GM18498 (cell line): ENCODE measurements at regions not wholly inside any gene's neighbourhood (a gene's known extent, or its start where the extent isn't known, plus 50 kb on each side); places are given as distances from the start of the nearest gene placed in this dataset.
"Not testable (repeated sequence)": the region's sequence is repeated elsewhere in the genome, so short reads cannot be mapped to it uniquely, and the experiment has no call there.

ENCODE experiments used
- ATAC-seq: cut with Tn5 transposase; IDR thresholded peaks from one replicate; pipeline ENCODE4 v1.9.1; 2021; ENCODE audit warnings: mild to moderate bottlenecking, moderate library complexity; ENCODE audit not compliant: unreplicated experiment

- no peak for ATAC-seq
Observed at GRCh38 chr16:86072328-86073102, 173.6 kb downstream of the IRF8 start.

GRCh38 chr16:86073103-86073625 lies 174.2 kb downstream of the IRF8 start:
- no peak for ATAC-seq

GRCh38 chr16:86073763-86074493 lies 175.0 kb downstream of the IRF8 start:
- ATAC-seq = no peak

GRCh38 chr16:86074651-86075487 lies 175.9 kb downstream of the IRF8 start:
- no peak for ATAC-seq

- ATAC-seq = no peak
Observed at GRCh38 chr16:86075488-86075785, 176.5 kb downstream of the IRF8 start.

GRCh38 chr16:86075839-86076440 lies 177.0 kb downstream of the IRF8 start:
- no peak for ATAC-seq

- ATAC-seq = no peak
Observed at GRCh38 chr16:86076606-86077005, 177.6 kb downstream of the IRF8 start.

- ATAC-seq = no peak
Observed at GRCh38 chr16:86077243-86077940, 178.4 kb downstream of the IRF8 start.

- ATAC-seq = no peak
Observed at GRCh38 chr16:86078121-86078600, 179.2 kb downstream of the IRF8 start.

GRCh38 chr16:86078711-86079110 lies 179.7 kb downstream of the IRF8 start:
- not testable (repeated sequence) for ATAC-seq

- ATAC-seq = no peak
Observed at GRCh38 chr16:86079255-86079885, 180.4 kb downstream of the IRF8 start.

- ATAC-seq = no peak
Observed at GRCh38 chr16:86080131-86080875, 181.3 kb downstream of the IRF8 start.

GRCh38 chr16:86080982-86081381 lies 182.0 kb downstream of the IRF8 start:
- ATAC-seq = no peak

GRCh38 chr16:86082418-86083030 lies 183.6 kb downstream of the IRF8 start:
- no peak for ATAC-seq

GRCh38 chr16:86083382-86084002 lies 184.5 kb downstream of the IRF8 start:
- ATAC-seq = no peak

- no peak for ATAC-seq
Observed at GRCh38 chr16:86085161-86085611, 186.2 kb downstream of the IRF8 start.

GRCh38 chr16:86085795-86086194 lies 186.8 kb downstream of the IRF8 start:
- ATAC-seq = no peak

- no peak for ATAC-seq
Observed at GRCh38 chr16:86086471-86086870, 187.5 kb downstream of the IRF8 start.
